Esophagus muscularis mucosa (tissue), 4 donors: ENCODE measurements at regions not wholly inside any gene's neighbourhood (a gene's known extent, or its start where the extent isn't known, plus 50 kb on each side); places are given as distances from the start of the nearest gene placed in this dataset.
"Not testable (repeated sequence)": the region's sequence is repeated elsewhere in the genome, so short reads cannot be mapped to it uniquely, and the experiment has no call there.

ENCODE experiments used
- DNase-seq: peaks from one replicate; pipeline ENCODE4 v3.0.0-alpha.2; 2017; ENCODE audit errors: extremely low spot score
- H3K27ac ChIP-seq, 4 donors: fragments of 200-600 bp; sonication (generic); replicated peaks in 1 of 4; 1 replicate in 3 of 4; 2 replicates in 1 of 4; pipeline ENCODE4 v1.5.1; 2016 to 2019; ENCODE audit warnings: mild to moderate bottlenecking in 1 of 4
- H3K27me3 ChIP-seq, 4 donors: fragments of 200-600 bp; sonication (generic); one replicate each; pipeline versions ENCODE4 v1.5.1 to v1.6.0; 2016 to 2019
- H3K36me3 ChIP-seq, 4 donors: fragments of 200-600 bp; sonication (generic); one replicate each; pipeline ENCODE4 v1.5.1; 2016 to 2019
- H3K4me1 ChIP-seq, 4 donors: fragments of 200-600 bp; sonication (generic); one replicate each; pipeline ENCODE4 v1.5.1; 2016 to 2019
- H3K4me3 ChIP-seq, 4 donors: fragments of 200-600 bp; sonication (generic); 1 replicate in 2 of 4; 2 replicates in 2 of 4; pipeline ENCODE4 v1.5.1; 2016 to 2019; ENCODE audit warnings: mild to moderate bottlenecking in 4 of 4, moderate library complexity in 1 of 4
- H3K9me3 ChIP-seq, 4 donors: fragments of 200-600 bp; sonication (generic); 1 replicate in 3 of 4; 2 replicates in 1 of 4; pipeline ENCODE4 v1.5.1; 2016 to 2019
- EP300 ChIP-seq: sonication (generic); formaldehyde crosslinking; IDR thresholded peaks from one replicate; pipeline ENCODE4 v1.6.1; 2017; ENCODE audit warnings: antibody characterized with exemption
- POLR2A ChIP-seq: fragments of 450-650 bp; IDR thresholded peaks from one replicate; pipeline ENCODE4 v1.6.1; 2017; ENCODE audit warnings: antibody characterized with exemption, moderate library complexity, mild to moderate bottlenecking, low read depth
- POLR2AphosphoS5 ChIP-seq, 2 donors: sonication (generic); formaldehyde crosslinking; IDR thresholded peaks; one replicate each; pipeline ENCODE4 v1.6.1; 2017; ENCODE audit warnings: antibody characterized with exemption in 2 of 2
- WGBS: methylation state at CpG from one replicate; pipeline ENCODE4 v1.1.5; 2018; 5-methylcytosine and 5-hydroxymethylcytosine counted together
- intact Hi-C: fragments of 100-400 bp; cut with DNase I; formaldehyde crosslinking; loops from one replicate; pipeline ENCODE4 v1.15.1; 2023
- TF ChIP-seq, protein P1 (sequence below), 3 experiments: fragments of 200-600 bp in 2 of 3; fragments of 450-650 bp in 1 of 3; sonication (generic) in 2 of 3; IDR thresholded peaks; one replicate each; pipeline ENCODE4 v1.5.1; 2017 to 2019; ENCODE audit warnings: antibody characterized with exemption in 3 of 3, mild to moderate bottlenecking in 2 of 3, moderate library complexity in 1 of 3

DNA sequence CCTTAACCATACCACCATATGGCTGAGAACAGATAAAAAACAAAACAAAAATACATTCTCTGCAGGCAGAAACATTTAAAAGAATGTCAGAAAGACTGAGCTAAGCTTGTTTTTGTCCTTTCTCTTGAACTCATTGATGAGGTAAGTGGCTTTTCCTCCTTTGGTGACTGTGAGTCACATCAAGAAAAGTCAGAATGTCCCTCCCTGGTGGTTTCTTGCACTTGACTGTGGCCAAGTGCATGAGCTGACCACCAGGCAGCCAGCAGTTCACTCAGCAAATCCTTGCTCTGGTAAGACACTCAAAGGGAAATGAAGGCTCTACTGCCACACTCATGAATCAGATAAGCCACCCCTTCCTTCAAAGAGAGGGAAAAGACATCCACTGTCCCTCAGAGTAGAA lies 970.9 kb downstream of the TAF11L14 start:
- Histone ChIP-seq H3K36me3 (no peaks in the 10 kb centered on the region), H3K4me3 (no peak overlapping the region), H3K9me3 (no peaks in the 10 kb centered on the region), H3K27ac (no peak overlapping the region), H3K27me3 (no peaks in the 10 kb centered on the region), H3K4me1 (no peaks in the 10 kb centered on the region)
- no peak for DNase-seq
- TF ChIP-seq POLR2AphosphoS5 (IDR thresholded peaks at IDR 0.05) (no peak), EP300 (no peak), POLR2A (no peak)
- TF ChIP-seq, protein P1, sequence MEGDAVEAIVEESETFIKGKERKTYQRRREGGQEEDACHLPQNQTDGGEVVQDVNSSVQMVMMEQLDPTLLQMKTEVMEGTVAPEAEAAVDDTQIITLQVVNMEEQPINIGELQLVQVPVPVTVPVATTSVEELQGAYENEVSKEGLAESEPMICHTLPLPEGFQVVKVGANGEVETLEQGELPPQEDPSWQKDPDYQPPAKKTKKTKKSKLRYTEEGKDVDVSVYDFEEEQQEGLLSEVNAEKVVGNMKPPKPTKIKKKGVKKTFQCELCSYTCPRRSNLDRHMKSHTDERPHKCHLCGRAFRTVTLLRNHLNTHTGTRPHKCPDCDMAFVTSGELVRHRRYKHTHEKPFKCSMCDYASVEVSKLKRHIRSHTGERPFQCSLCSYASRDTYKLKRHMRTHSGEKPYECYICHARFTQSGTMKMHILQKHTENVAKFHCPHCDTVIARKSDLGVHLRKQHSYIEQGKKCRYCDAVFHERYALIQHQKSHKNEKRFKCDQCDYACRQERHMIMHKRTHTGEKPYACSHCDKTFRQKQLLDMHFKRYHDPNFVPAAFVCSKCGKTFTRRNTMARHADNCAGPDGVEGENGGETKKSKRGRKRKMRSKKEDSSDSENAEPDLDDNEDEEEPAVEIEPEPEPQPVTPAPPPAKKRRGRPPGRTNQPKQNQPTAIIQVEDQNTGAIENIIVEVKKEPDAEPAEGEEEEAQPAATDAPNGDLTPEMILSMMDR (IDR thresholded peaks at IDR 0.05) = no peak
- intact Hi-C loops = no loop called here

DNA sequence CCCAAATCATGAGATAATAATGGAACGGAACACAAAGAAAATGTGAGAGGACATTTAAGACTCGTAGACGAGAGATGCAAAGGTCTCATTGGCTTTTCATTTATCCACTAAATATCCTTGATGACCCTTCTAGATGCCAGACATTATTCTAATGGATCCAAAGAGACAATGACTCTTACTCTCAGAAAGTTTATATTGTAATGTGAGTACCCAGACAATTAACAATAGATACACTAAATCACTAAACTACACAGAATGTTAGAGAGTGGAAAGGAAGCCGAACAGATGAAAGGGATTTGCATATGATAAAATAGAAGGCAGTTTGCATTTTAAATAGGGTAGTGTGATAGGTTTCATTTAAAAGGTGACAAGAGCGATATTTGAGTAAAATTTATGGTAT lies 973.3 kb downstream of the TAF11L14 start:
- H3K36me3 ChIP-seq = no peaks in the 10 kb centered on the region
- 85% methylated on average over 5 of the region's 5 CpGs for WGBS
- no peak overlapping the region for H3K4me3 ChIP-seq
- no peak overlapping the region for H3K27ac ChIP-seq
- H3K9me3 ChIP-seq = no peaks in the 10 kb centered on the region
- TF ChIP-seq POLR2A (no peak), POLR2AphosphoS5 (IDR thresholded peaks at IDR 0.05) (no peak), EP300 (no peak)
- TF ChIP-seq, protein P1 (IDR thresholded peaks at IDR 0.05) = no peak
- DNase-seq = no peak
- no peaks in the 10 kb centered on the region for H3K4me1 ChIP-seq
- intact Hi-C loops = no loop called here
- H3K27me3 ChIP-seq = no peaks in the 10 kb centered on the region

GRCh38 chr5:18617191-18617590 lies 982.9 kb downstream of the TAF11L14 start:
- H3K4me3 ChIP-seq, H3K36me3 ChIP-seq, H3K27me3 ChIP-seq, H3K27ac ChIP-seq, DNase-seq, intact Hi-C loops, H3K4me1 ChIP-seq: not testable (repeated sequence)
- peaks cover 0 to 22% (median 9%) of the 10 kb centered on the region in 4 donors for H3K9me3 ChIP-seq
- 92% methylated on average over 2 of the region's 2 CpGs for WGBS

GRCh38 chr5:18630458-18631045 lies 996.3 kb downstream of the TAF11L14 start:
- intact Hi-C loops = no loop called here
- H3K4me3 ChIP-seq = no peak overlapping the region
- H3K9me3 ChIP-seq = no peaks in the 10 kb centered on the region
- H3K27me3 ChIP-seq = no peaks in the 10 kb centered on the region
- WGBS = 90% methylated on average over 2 of the region's 2 CpGs
- H3K36me3 ChIP-seq = no peaks in the 10 kb centered on the region
- DNase-seq = no peak
- TF ChIP-seq EP300 (no peak), POLR2AphosphoS5 (IDR thresholded peaks at IDR 0.05) (no peak)
- TF ChIP-seq, protein P1 (IDR thresholded peaks at IDR 0.05) = no peak
- H3K27ac ChIP-seq = no peak overlapping the region
- H3K4me1 ChIP-seq = no peaks in the 10 kb centered on the region

GRCh38 chr5:18652404-18653215 lies 1018.4 kb downstream of the TAF11L14 start:
- H3K27ac ChIP-seq = no peak overlapping the region
- no peaks in the 10 kb centered on the region for H3K4me1 ChIP-seq
- DNase-seq = no peak
- WGBS = 86% methylated on average over 2 of the region's 2 CpGs
- H3K9me3 ChIP-seq = peaks cover 0 to 1% (median 0%) of the 10 kb centered on the region in 4 donors
- H3K27me3 ChIP-seq = no peaks in the 10 kb centered on the region
- no peaks in the 10 kb centered on the region for H3K36me3 ChIP-seq
- TF ChIP-seq POLR2A = no peak
- TF ChIP-seq EP300 = no peak
- TF ChIP-seq, protein P1 (IDR thresholded peaks at IDR 0.05) = no peak
- TF ChIP-seq POLR2AphosphoS5 (IDR thresholded peaks at IDR 0.05) = no peak
- intact Hi-C loops = no loop called here
- no peak overlapping the region for H3K4me3 ChIP-seq
